AG04450 (cell line): ENCODE measurements at regions not wholly inside any gene's neighbourhood (a gene's known extent, or its start where the extent isn't known, plus 50 kb on each side); places are given as distances from the start of the nearest gene placed in this dataset.

Experiments
- CTCF ChIA-PET: fragments of 300-600, 350-600 bp; formaldehyde crosslinking; extraction: SDS; loops from one replicate; lab custom pipeline; 2022; ENCODE audit warnings: antibody characterized with exemption, inconsistent platforms; lab: Charles Lee
- POLR2A ChIA-PET: fragments of 350-600 bp; formaldehyde crosslinking; extraction: SDS; loops from one replicate; lab custom pipeline; 2021; ENCODE audit warnings: antibody characterized with exemption, inconsistent platforms; lab: Yijun Ruan, JAX
- DNase-seq: peaks from one replicate; pipeline ENCODE4 v3.0.0-alpha.2; 2011; ENCODE audit warnings: low read depth, low spot score
- H3K27ac ChIP-seq: one replicate; pipeline ENCODE4 v1.5.1; 2012; ENCODE audit warnings: low read depth, low read length, control low read depth
- H3K27me3 ChIP-seq: one replicate; pipeline ENCODE4 v1.6.0; 2012; ENCODE audit warnings: low read length; ENCODE audit not compliant: control insufficient read depth, insufficient read depth
- H3K4me3 ChIP-seq: 2 replicates; pipeline ENCODE4 v1.5.1; 2011; ENCODE audit warnings: mild to moderate bottlenecking, low read depth, low read length, control low read depth
- H3K9me3 ChIP-seq: 2 replicates; pipeline ENCODE4 v1.5.1; 2012; ENCODE audit warnings: low read length; ENCODE audit not compliant: control insufficient read depth, insufficient read depth
- TF ChIP-seq, protein P1 (sequence below): IDR thresholded peaks from 2 replicates; pipeline ENCODE4 v1.5.1; 2011; ENCODE audit warnings: low read depth, low read length, control low read depth, inconsistent platforms

DNA sequence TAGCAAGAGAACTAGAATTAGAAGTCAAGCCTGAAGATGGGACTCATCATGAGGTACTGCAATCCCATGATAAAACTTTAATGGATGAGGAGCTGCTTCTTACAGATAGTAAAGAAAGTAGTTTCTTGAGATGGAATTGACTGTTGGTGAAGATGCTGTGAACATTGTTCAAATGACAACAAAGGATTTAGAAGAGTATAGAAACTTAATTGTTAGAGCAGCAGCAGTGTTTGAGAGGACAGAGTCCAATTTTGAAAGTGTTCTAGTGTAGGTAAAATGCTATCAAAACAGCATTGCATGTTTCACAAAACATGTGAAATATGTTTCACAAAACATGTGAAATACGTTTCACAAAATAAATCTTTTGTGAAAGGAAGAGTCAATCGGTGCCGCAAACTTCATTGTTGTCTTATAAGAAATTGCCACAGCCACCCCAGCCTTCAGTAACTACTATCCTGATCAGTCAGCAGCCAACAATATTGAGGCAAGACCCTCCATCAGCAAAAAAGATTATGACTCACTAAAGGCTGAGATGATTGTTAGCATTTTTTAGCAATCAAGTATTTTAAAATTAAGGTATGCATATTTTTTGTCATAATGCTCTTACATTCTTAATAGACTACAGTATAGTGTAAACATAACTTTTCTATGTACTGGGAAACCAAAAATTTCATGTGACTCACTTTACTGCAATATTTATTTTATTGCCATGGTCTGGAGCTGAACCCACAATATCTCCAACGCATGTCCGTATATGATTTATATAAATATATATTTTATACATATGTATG, 173.4 kb upstream of the BMP4 start:
- CTCF ChIA-PET = no interaction called here
- H3K27ac ChIP-seq = no peak overlapping the region
- TF ChIP-seq, protein P1, sequence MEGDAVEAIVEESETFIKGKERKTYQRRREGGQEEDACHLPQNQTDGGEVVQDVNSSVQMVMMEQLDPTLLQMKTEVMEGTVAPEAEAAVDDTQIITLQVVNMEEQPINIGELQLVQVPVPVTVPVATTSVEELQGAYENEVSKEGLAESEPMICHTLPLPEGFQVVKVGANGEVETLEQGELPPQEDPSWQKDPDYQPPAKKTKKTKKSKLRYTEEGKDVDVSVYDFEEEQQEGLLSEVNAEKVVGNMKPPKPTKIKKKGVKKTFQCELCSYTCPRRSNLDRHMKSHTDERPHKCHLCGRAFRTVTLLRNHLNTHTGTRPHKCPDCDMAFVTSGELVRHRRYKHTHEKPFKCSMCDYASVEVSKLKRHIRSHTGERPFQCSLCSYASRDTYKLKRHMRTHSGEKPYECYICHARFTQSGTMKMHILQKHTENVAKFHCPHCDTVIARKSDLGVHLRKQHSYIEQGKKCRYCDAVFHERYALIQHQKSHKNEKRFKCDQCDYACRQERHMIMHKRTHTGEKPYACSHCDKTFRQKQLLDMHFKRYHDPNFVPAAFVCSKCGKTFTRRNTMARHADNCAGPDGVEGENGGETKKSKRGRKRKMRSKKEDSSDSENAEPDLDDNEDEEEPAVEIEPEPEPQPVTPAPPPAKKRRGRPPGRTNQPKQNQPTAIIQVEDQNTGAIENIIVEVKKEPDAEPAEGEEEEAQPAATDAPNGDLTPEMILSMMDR = no peak
- no peaks in the 10 kb centered on the region for H3K27me3 ChIP-seq
- POLR2A ChIA-PET = no interaction called here
- no peaks in the 10 kb centered on the region for H3K9me3 ChIP-seq
- no peak for DNase-seq
- H3K4me3 ChIP-seq = no peak overlapping the region

DNA sequence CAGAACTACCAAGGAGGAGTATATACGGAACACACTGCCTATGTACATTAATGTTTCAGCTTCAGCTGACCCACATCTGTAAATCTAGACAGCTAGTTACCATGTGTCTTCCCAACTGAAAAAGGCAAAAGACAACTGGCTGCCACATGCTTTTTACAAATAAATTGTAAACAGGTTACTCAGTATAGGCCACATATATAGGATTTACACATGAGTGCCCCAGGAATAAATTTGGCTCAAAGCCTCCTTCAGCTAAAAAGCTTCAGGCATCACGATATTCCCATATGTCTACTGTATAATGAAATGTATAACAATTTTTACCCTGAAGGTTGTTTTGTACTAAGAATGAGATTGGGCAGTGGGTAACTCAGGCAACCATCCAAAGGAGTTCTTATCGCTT, 175.9 kb upstream of the BMP4 start:
- no peak for DNase-seq
- H3K9me3 ChIP-seq = no peaks in the 10 kb centered on the region
- H3K27me3 ChIP-seq = no peaks in the 10 kb centered on the region
- ChIA-PET POLR2A (no interaction called here), CTCF (no interaction called here)
- TF ChIP-seq, protein P1 = no peak
- H3K4me3 ChIP-seq = no peak overlapping the region
- no peak overlapping the region for H3K27ac ChIP-seq

DNA sequence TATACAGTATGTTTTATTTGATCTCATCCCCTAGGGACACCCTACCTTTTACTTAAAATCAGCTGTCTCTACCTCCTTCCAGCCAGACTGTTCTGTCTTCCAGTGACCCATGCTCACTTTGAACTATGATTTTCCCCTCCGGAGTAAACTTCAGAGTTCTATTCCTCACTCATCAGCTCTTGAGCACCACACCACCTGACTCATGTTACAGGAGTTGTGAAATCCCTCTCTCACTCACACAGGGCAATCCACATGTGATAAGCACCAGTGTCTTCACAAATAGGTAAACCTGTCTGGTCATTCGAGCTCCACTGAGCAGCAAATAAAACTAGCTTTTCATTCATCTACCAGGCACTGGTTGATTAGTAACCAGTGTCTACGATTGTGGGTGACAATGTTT, 177.3 kb upstream of the BMP4 start:
- no peak for DNase-seq
- Histone ChIP-seq H3K9me3 (no peaks in the 10 kb centered on the region), H3K27me3 (no peaks in the 10 kb centered on the region), H3K4me3 (no peak overlapping the region), H3K27ac (no peak overlapping the region)
- ChIA-PET POLR2A (no interaction called here), CTCF (no interaction called here)
- TF ChIP-seq, protein P1 = no peak

DNA sequence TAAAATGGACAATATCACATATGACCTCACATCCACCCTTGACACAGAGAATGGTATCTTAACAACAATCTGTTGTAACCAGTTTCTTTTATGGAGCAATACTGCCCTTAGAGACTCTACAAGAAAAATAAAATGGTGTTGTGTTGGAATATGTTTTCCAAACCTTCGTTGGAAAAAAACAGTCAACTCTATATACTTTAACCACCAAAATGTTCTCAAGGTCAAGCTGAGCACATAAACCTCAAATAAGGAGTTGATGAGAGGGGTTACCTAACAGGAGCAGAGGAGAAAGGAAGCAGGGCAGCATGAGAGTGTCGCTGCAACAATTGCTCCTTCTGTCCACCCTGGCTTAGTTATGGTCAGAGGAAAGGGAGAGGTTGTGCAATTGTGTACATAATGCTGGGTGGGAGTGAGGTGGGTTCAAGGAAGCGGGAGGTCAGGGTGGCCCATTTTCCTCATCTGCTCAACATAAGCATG, 179.2 kb upstream of the BMP4 start:
- Histone ChIP-seq H3K4me3 (no peak overlapping the region), H3K27me3 (no peaks in the 10 kb centered on the region), H3K27ac (no peak overlapping the region), H3K9me3 (no peaks in the 10 kb centered on the region)
- no peak for DNase-seq
- ChIA-PET POLR2A (no interaction called here), CTCF (no interaction called here)
- TF ChIP-seq, protein P1 = no peak

DNA sequence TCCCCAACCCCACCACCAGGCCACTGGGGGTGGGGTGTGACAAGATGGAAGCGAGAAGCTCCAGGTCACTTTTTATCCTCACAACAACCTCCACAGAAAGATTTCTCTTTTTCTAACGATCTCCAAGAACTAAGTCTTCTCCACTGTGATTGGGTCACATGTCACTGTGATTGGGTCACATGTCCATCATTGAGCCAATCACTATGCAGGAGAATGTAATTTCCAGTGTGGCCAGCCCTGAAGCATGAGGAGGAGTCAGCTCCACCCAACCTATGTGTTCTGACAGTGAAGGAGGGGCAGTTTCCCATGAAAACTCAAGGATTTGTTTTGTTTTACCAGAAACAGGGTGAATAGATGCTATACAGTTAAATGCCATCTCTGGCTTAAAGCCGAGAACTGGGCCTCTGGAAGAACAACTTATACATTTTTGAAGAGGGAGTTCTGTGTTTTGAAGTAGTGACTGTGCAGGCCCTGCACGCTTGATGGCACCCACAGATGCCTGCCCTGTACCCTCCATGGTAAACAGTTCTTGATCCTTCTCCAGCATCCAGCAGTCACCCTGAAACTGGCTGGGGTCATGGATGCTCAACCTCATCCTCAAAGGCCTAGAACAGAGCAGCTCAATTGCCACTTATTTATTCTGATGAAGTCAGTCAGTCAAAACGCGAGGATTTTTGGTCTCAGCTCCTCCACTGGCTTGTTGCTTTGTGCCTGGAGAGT, 180.4 kb upstream of the BMP4 start:
- no peaks in the 10 kb centered on the region for H3K9me3 ChIP-seq
- no peaks in the 10 kb centered on the region for H3K27me3 ChIP-seq
- POLR2A ChIA-PET = no interaction called here
- H3K27ac ChIP-seq = no peak overlapping the region
- no peak overlapping the region for H3K4me3 ChIP-seq
- TF ChIP-seq, protein P1 = no peak
- no peak for DNase-seq
- CTCF ChIA-PET = interaction anchor here (0.9 kb wide), 1 partner anchor 38 kb away, joined by 5 read pairs; no protein-coding TSS in a partner anchor
